Thymus (tissue), 11 donors: ENCODE measurements at regions not wholly inside any gene's neighbourhood (a gene's known extent, or its start where the extent isn't known, plus 50 kb on each side); places are given as distances from the start of the nearest gene placed in this dataset.

ENCODE experiments used
- DNase-seq, 9 donors: peaks; one replicate each; pipeline ENCODE4 v3.0.0-alpha.2; 2013; ENCODE audit warnings: low spot score in 9 of 9, low read depth in 6 of 9, missing footprints in 1 of 9
- H3K27ac ChIP-seq, 2 donors: one replicate each; pipeline ENCODE4 v1.5.1; 2013; ENCODE audit warnings: control low read depth in 1 of 2, low read depth in 1 of 2, low read length in 1 of 2, mild to moderate bottlenecking in 1 of 2, moderate library complexity in 1 of 2
- H3K27me3 ChIP-seq, 2 donors: one replicate each; pipeline ENCODE4 v1.5.1; 2013; ENCODE audit warnings: low read length in 1 of 2; ENCODE audit not compliant: control insufficient read depth in 2 of 2, insufficient read depth in 1 of 2
- H3K36me3 ChIP-seq, 2 donors: one replicate each; pipeline ENCODE4 v1.5.1; 2013; ENCODE audit warnings: low read length in 1 of 2, mild to moderate bottlenecking in 1 of 2, moderate library complexity in 1 of 2; ENCODE audit not compliant: control insufficient read depth in 2 of 2, insufficient read depth in 2 of 2
- H3K4me1 ChIP-seq, 2 donors: one replicate each; pipeline ENCODE4 v1.5.1; 2013; ENCODE audit warnings: low read length in 2 of 2; ENCODE audit not compliant: control insufficient read depth in 2 of 2, insufficient read depth in 2 of 2
- H3K4me3 ChIP-seq, 2 donors: one replicate each; pipeline ENCODE4 v1.5.1; 2013; ENCODE audit warnings: low read length in 2 of 2, control low read depth in 1 of 2, mild to moderate bottlenecking in 1 of 2
- H3K9me3 ChIP-seq, 2 donors: one replicate each; pipeline ENCODE4 v1.5.1; 2013; ENCODE audit warnings: low read length in 1 of 2, mild to moderate bottlenecking in 1 of 2; ENCODE audit not compliant: control insufficient read depth in 2 of 2, insufficient read depth in 1 of 2
- WGBS: extraction: QIAGEN DNeasy Blood & Tissue Kit; methylation state at CpG from one replicate; pipeline ENCODE4 v1.1.7; 2013; 5-methylcytosine and 5-hydroxymethylcytosine counted together
- donor health status: healthy.

- 90% methylated on average over 14 of the region's 14 CpGs for WGBS
- DNase-seq, result no peak
- H3K27me3 ChIP-seq, result no peaks in the 10 kb centered on the region
- no peaks in the 10 kb centered on the region for H3K36me3 ChIP-seq
- H3K27ac ChIP-seq, result no peak overlapping the region
- H3K9me3 ChIP-seq, result no peaks in the 10 kb centered on the region
- no peaks in the 10 kb centered on the region for H3K4me1 ChIP-seq
- no peak overlapping the region for H3K4me3 ChIP-seq
Measured at GRCh38 chr2:2866459-2866858, 511.2 kb downstream of the EIPR1 start.

GRCh38 chr2:2862386-2862785 lies 515.2 kb downstream of the EIPR1 start:
- 83% methylated on average over 5 of the region's 5 CpGs for WGBS
- no peak overlapping the region for H3K4me3 ChIP-seq

GRCh38 chr2:2861666-2862240 lies 515.9 kb downstream of the EIPR1 start:
- Histone ChIP-seq H3K4me1 (no peaks in the 10 kb centered on the region), H3K27ac (no peak overlapping the region), H3K27me3 (no peaks in the 10 kb centered on the region), H3K36me3 (no peaks in the 10 kb centered on the region), H3K4me3 (no peak overlapping the region), H3K9me3 (no peaks in the 10 kb centered on the region)
- WGBS, result 96% methylated on average over 19 of the region's 19 CpGs
- no peak for DNase-seq

More at GRCh38 chr2:2862386-2862785, 515.2 kb downstream of the EIPR1 start:
- Histone ChIP-seq H3K27ac (no peak overlapping the region), H3K4me1 (no peaks in the 10 kb centered on the region), H3K36me3 (no peaks in the 10 kb centered on the region), H3K9me3 (no peaks in the 10 kb centered on the region), H3K27me3 (no peaks in the 10 kb centered on the region)
- DNase-seq, result no peak

- Histone ChIP-seq H3K4me3 (no peak overlapping the region), H3K36me3 (no peaks in the 10 kb centered on the region), H3K9me3 (no peaks in the 10 kb centered on the region), H3K27me3 (no peaks in the 10 kb centered on the region), H3K4me1 (no peaks in the 10 kb centered on the region), H3K27ac (no peak overlapping the region)
- 90% methylated on average over 20 of the region's 20 CpGs for WGBS
- no peak for DNase-seq
Measured at GRCh38 chr2:2860589-2861300, 516.9 kb downstream of the EIPR1 start.

- no peak overlapping the region for H3K27ac ChIP-seq
- no peaks in the 10 kb centered on the region for H3K9me3 ChIP-seq
- no peaks in the 10 kb centered on the region for H3K36me3 ChIP-seq
- no peak overlapping the region for H3K4me3 ChIP-seq
- H3K4me1 ChIP-seq, result no peaks in the 10 kb centered on the region
- no peak for DNase-seq
- H3K27me3 ChIP-seq, result no peaks in the 10 kb centered on the region
- WGBS, result 96% methylated on average over 9 of the region's 9 CpGs
Measured at GRCh38 chr2:2859732-2860131, 517.9 kb downstream of the EIPR1 start.

- DNase-seq, result no peak
- Histone ChIP-seq H3K9me3 (no peaks in the 10 kb centered on the region), H3K27me3 (no peaks in the 10 kb centered on the region), H3K4me1 (no peaks in the 10 kb centered on the region), H3K27ac (no peak overlapping the region), H3K36me3 (no peaks in the 10 kb centered on the region), H3K4me3 (no peak overlapping the region)
- 98% methylated on average over 15 of the region's 15 CpGs for WGBS
Measured at GRCh38 chr2:2859164-2859563, 518.5 kb downstream of the EIPR1 start.

- H3K36me3 ChIP-seq, result no peaks in the 10 kb centered on the region
- no peaks in the 10 kb centered on the region for H3K27me3 ChIP-seq
- no peak for DNase-seq
- H3K4me3 ChIP-seq, result no peak overlapping the region
- no peaks in the 10 kb centered on the region for H3K9me3 ChIP-seq
- 91% methylated on average over 3 of the region's 3 CpGs for whole genome bisulfite sequencing
- H3K27ac ChIP-seq, result no peak overlapping the region
- peaks cover 0 to 2% of the 10 kb centered on the region in 2 donors for H3K4me1 ChIP-seq
Measured at GRCh38 chr2:2856723-2857415, 520.7 kb downstream of the EIPR1 start.

- Histone ChIP-seq H3K4me3 (no peak overlapping the region), H3K27ac (no peak overlapping the region), H3K4me1 (peaks cover 0 to 8% of the 10 kb centered on the region in 2 donors), H3K36me3 (no peaks in the 10 kb centered on the region), H3K9me3 (no peaks in the 10 kb centered on the region), H3K27me3 (no peaks in the 10 kb centered on the region)
- 94% methylated on average over 5 of the region's 5 CpGs for WGBS
- no peak for DNase-seq
Measured at GRCh38 chr2:2855297-2855696, 522.3 kb downstream of the EIPR1 start.

GRCh38 chr2:2853346-2853745 lies 522.3 kb upstream of the MYT1L start:
- no peak overlapping the region for H3K27ac ChIP-seq
- 85% methylated on average over 2 of the region's 2 CpGs for WGBS
- H3K9me3 ChIP-seq, result no peaks in the 10 kb centered on the region
- DNase-seq, result no peak
- H3K36me3 ChIP-seq, result no peaks in the 10 kb centered on the region
- H3K27me3 ChIP-seq, result no peaks in the 10 kb centered on the region
- H3K4me3 ChIP-seq, result no peak overlapping the region
- H3K4me1 ChIP-seq, result peaks cover 0 to 16% of the 10 kb centered on the region in 2 donors
